A549 (cell line): ENCODE measurements at regions not wholly inside any gene's neighbourhood (a gene's known extent, or its start where the extent isn't known, plus 50 kb on each side); places are given as distances from the start of the nearest gene placed in this dataset.

Source experiments
- ATAC-seq, 2 experiments: fragments of 200-7000 bp in 1 of 2; fragments of >200 bp in 1 of 2; cut with Nextera tagmentation in 1 of 2; cut with Tn5 transposase in 1 of 2; 3 replicates each; pipeline versions ENCODE4 v1.8.0 to v1.9.1; 2018 to 2020; ENCODE audit warnings: mild to moderate bottlenecking in 1 of 2, moderate library complexity in 1 of 2
- CTCF ChIA-PET: fragments of 300-600 bp; sonication (Branson Sonifier 250); formaldehyde crosslinking; extraction: SDS; loops from one replicate; lab custom pipeline; 2021; ENCODE audit warnings: antibody characterized with exemption, inconsistent platforms; lab: Yijun Ruan, JAX
- POLR2A ChIA-PET: fragments of 350-600 bp; formaldehyde crosslinking; extraction: SDS; loops from one replicate; lab custom pipeline; 2021; ENCODE audit warnings: antibody characterized with exemption, inconsistent platforms; lab: Yijun Ruan, JAX
- DNase-seq, 2 experiments: peaks; one replicate each; pipeline versions ENCODE4 v3.0.0 to v3.0.0-alpha.2; 2011 to 2016; ENCODE audit warnings: low read depth in 1 of 2, low spot score in 1 of 2
- FAIRE-seq: peaks from 2 replicates; lab custom pipeline; 2011; peaks lifted over from hg19 to GRCh38; lab: Jason Lieb, UNC
- H3K27ac ChIP-seq, 2 experiments: fragments of >200 bp; sonication (Bioruptor Twin); formaldehyde crosslinking; 3 replicates each; pipeline ENCODE4 v1.5.1; 2016 to 2017
- H3K4me1 ChIP-seq: fragments of >200 bp; sonication (Bioruptor Twin); formaldehyde crosslinking; 3 replicates; pipeline ENCODE4 v1.6.1; 2016
- H3K4me2 ChIP-seq: fragments of >200 bp; sonication (Bioruptor Twin); formaldehyde crosslinking; 3 replicates; pipeline ENCODE4 v1.6.1; 2016
- H3K4me3 ChIP-seq: fragments of >200 bp; sonication (Bioruptor Twin); formaldehyde crosslinking; 3 replicates; pipeline ENCODE4 v1.5.1; 2016
- H3K9me3 ChIP-seq: fragments of >200 bp; sonication (Bioruptor Twin); formaldehyde crosslinking; 3 replicates; pipeline ENCODE4 v1.6.1; 2016
- BHLHE40 ChIP-seq: IDR thresholded peaks from 2 replicates; pipeline ENCODE4 v1.6.1; 2012; ENCODE audit warnings: low read depth, low read length, inconsistent platforms
- CHD4 ChIP-seq: fragments of 200-600 bp; sonication (generic); IDR thresholded peaks from 2 replicates; pipeline ENCODE4 v1.6.1; 2016; ENCODE audit warnings: antibody characterized with exemption, mild to moderate bottlenecking, borderline replicate concordance
- HDAC2 ChIP-seq: fragments of 200-600 bp; sonication (generic); IDR thresholded peaks from 2 replicates; pipeline ENCODE4 v1.6.1; 2016
- HEYL ChIP-seq: fragments of 250-450 bp; sonication (Bioruptor Pico); IDR thresholded peaks from 2 replicates; pipeline ENCODE4 v1.8.0; 2021; ENCODE audit warnings: mild to moderate bottlenecking, moderate library complexity
- HMGXB4 ChIP-seq: fragments of 250-450 bp; sonication (Bioruptor Pico); IDR thresholded peaks from 2 replicates; pipeline ENCODE4 v1.5.0; 2021; ENCODE audit warnings: mild to moderate bottlenecking, moderate library complexity, borderline replicate concordance
- HOXB5 ChIP-seq: fragments of 250-450 bp; sonication (Bioruptor Pico); IDR thresholded peaks from 2 replicates; pipeline ENCODE4 v1.5.0; 2020; ENCODE audit warnings: mild to moderate bottlenecking, moderate library complexity
- MAFK ChIP-seq: fragments of 450-650 bp; IDR thresholded peaks from 2 replicates; pipeline ENCODE4 v1.6.1; 2014; ENCODE audit not compliant: partially characterized antibody
- NFE2L2 ChIP-seq: fragments of 150-350 bp; conservative IDR thresholded peaks from 2 replicates; pipeline ENCODE4 v1.6.1; 2014; ENCODE audit warnings: low read length
- NPAS2 ChIP-seq: fragments of 250-450 bp; sonication (Bioruptor Pico); IDR thresholded peaks from 2 replicates; pipeline ENCODE4 v1.8.0; 2022; ENCODE audit warnings: mild to moderate bottlenecking, moderate library complexity, borderline replicate concordance
- NR3C1 ChIP-seq: fragments of >200 bp; sonication (Bioruptor Twin); formaldehyde crosslinking; IDR thresholded peaks from 3 replicates; pipeline ENCODE4 v1.6.1; 2017
- POLR2AphosphoS2 ChIP-seq: conservative IDR thresholded peaks from 2 replicates; pipeline ENCODE4 v1.6.1; 2012; ENCODE audit warnings: low read length, improper control_type of control experiment, inconsistent platforms
- RAD21 ChIP-seq, 2 experiments: fragments of >200 bp in 1 of 2; sonication (Bioruptor Twin) in 1 of 2; formaldehyde crosslinking in 1 of 2; IDR thresholded peaks in 1 of 2; conservative IDR thresholded peaks in 1 of 2; 2 replicates in 1 of 2; 3 replicates in 1 of 2; pipeline ENCODE4 v1.6.1; 2012 to 2018; ENCODE audit warnings: inconsistent platforms in 1 of 2
- RARB ChIP-seq: fragments of 250-450 bp; sonication (Bioruptor Pico); IDR thresholded peaks from 2 replicates; pipeline ENCODE4 v1.8.0; 2021; ENCODE audit warnings: mild to moderate bottlenecking, moderate library complexity
- RCOR1 ChIP-seq: fragments of 150-350 bp; IDR thresholded peaks from 2 replicates; pipeline ENCODE4 v1.6.1; 2014; ENCODE audit warnings: antibody characterized with exemption, low read length, low read depth
- REST ChIP-seq: fragments of 200-600 bp; sonication (generic); IDR thresholded peaks from 2 replicates; pipeline ENCODE4 v1.6.1; 2016; ENCODE audit warnings: antibody characterized with exemption, mild to moderate bottlenecking, moderate library complexity
- RNF2 ChIP-seq: fragments of 200-600 bp; sonication (generic); IDR thresholded peaks from 2 replicates; pipeline ENCODE4 v1.6.1; 2016; ENCODE audit warnings: low read depth, mild to moderate bottlenecking, antibody characterized with exemption, moderate library complexity, borderline replicate concordance
- SMC3 ChIP-seq: fragments of >200 bp; sonication (Bioruptor Twin); formaldehyde crosslinking; IDR thresholded peaks from 3 replicates; pipeline ENCODE4 v1.6.1; 2018; ENCODE audit warnings: inconsistent platforms
- SREBF2 ChIP-seq: fragments of 450-650 bp; IDR thresholded peaks from 2 replicates; pipeline ENCODE4 v1.6.1; 2014; ENCODE audit warnings: mild to moderate bottlenecking, moderate library complexity
- TFCP2L1 ChIP-seq: fragments of 250-450 bp; sonication (Bioruptor Pico); IDR thresholded peaks from 2 replicates; pipeline ENCODE4 v1.5.0; 2021; ENCODE audit warnings: mild to moderate bottlenecking
- ZC3H11A ChIP-seq: fragments of 450-650 bp; IDR thresholded peaks from 2 replicates; pipeline ENCODE4 v1.6.1; 2014; ENCODE audit warnings: antibody characterized with exemption, mild to moderate bottlenecking
- WGBS: methylation state at CpG from one replicate; pipeline ENCODE4 v1.1.6; 2017; ENCODE audit errors: missing lambda C conversion rate; 5-methylcytosine and 5-hydroxymethylcytosine counted together
- TF ChIP-seq, protein P1 (sequence below): fragments of 150-350 bp; IDR thresholded peaks from 2 replicates; pipeline ENCODE4 v1.6.1; 2014; ENCODE audit warnings: low read depth, mild to moderate bottlenecking, low read length
- TF ChIP-seq, protein P2 (sequence below): IDR thresholded peaks from 2 replicates; pipeline ENCODE4 v1.6.1; 2012; ENCODE audit warnings: low read depth, borderline replicate concordance

GRCh38 chr3:94739420-94739819 lies 676.6 kb downstream of the NSUN3 start:
- FAIRE-seq: no peak
- POLR2A ChIA-PET: no interaction called here

DNA sequence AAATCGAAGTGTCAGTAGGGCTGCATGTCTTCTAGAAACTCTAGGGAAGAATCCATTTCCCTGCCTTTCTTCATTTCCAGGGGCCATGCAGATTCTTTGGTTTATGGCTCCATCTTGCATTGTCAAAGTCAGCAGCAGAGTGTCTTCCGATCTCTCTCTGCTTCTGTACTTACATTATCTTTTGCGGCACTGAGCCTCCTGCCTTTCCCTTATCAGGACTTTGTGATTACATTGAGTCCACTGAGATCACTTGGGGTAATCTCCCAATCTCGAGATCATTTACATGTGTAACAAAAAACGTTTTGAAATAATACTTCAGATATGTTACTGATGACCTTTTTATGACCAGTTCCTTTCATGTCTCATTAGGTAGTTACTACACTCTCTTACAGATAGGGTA lies 695.9 kb downstream of the NSUN3 start:
- no peak for FAIRE-seq
- no peaks in the 10 kb centered on the region for H3K4me1 ChIP-seq
- CTCF ChIA-PET: no interaction called here

More at GRCh38 chr3:94739420-94739819, 676.6 kb downstream of the NSUN3 start:
- DNase-seq: no peak
- TF ChIP-seq SMC3: no peak
- no peak for TF ChIP-seq HDAC2
- TF ChIP-seq CHD4: no peak
- no peak for TF ChIP-seq MAFK
- TF ChIP-seq NPAS2 (CRISPR knock-in tag): no peak
- no peak for TF ChIP-seq RNF2
- TF ChIP-seq, protein P1, sequence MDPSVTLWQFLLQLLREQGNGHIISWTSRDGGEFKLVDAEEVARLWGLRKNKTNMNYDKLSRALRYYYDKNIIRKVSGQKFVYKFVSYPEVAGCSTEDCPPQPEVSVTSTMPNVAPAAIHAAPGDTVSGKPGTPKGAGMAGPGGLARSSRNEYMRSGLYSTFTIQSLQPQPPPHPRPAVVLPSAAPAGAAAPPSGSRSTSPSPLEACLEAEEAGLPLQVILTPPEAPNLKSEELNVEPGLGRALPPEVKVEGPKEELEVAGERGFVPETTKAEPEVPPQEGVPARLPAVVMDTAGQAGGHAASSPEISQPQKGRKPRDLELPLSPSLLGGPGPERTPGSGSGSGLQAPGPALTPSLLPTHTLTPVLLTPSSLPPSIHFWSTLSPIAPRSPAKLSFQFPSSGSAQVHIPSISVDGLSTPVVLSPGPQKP: no peak
- TF ChIP-seq ZC3H11A: no peak
- TF ChIP-seq HMGXB4: no peak
- no peak for TF ChIP-seq BHLHE40
- TF ChIP-seq REST: no peak
- no peak for TF ChIP-seq HOXB5
- no peak for TF ChIP-seq POLR2AphosphoS2
- TF ChIP-seq TFCP2L1 (CRISPR knock-in tag): no peak
- no peak for TF ChIP-seq HEYL (CRISPR knock-in tag)
- TF ChIP-seq, protein P2, sequence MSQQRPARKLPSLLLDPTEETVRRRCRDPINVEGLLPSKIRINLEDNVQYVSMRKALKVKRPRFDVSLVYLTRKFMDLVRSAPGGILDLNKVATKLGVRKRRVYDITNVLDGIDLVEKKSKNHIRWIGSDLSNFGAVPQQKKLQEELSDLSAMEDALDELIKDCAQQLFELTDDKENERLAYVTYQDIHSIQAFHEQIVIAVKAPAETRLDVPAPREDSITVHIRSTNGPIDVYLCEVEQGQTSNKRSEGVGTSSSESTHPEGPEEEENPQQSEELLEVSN: no peak
- no peak for TF ChIP-seq NFE2L2
- no peak for TF ChIP-seq RAD21 (conservative IDR thresholded peaks at IDR 0.05 in 1 of 2, IDR thresholded peaks at IDR 0.05 in 1 of 2)
- TF ChIP-seq NR3C1: no peak
- no peak for TF ChIP-seq RARB (CRISPR knock-in tag)
- Histone ChIP-seq H3K4me2 (no peak overlapping the region), H3K4me1 (no peaks in the 10 kb centered on the region), H3K4me3 (no peak overlapping the region), H3K9me3 (no peaks in the 10 kb centered on the region), H3K27ac (no peak overlapping the region)
- ATAC-seq: no peak
- CTCF ChIA-PET: no interaction called here
- WGBS: 25% methylated on average over 3 of the region's 3 CpGs

More for the DNA sequence above, 695.9 kb downstream of the NSUN3 start:
- DNase-seq: no peak
- Histone ChIP-seq H3K9me3 (no peaks in the 10 kb centered on the region), H3K4me2 (no peak overlapping the region), H3K4me3 (no peak overlapping the region), H3K27ac (no peak overlapping the region)
- POLR2A ChIA-PET: no interaction called here
- TF ChIP-seq SREBF2 (no peak), RCOR1 (no peak)
- ATAC-seq: no peak
- 33% methylated on average over 5 of the region's 5 CpGs for WGBS
